ENCODE measurements at regions not wholly inside any gene's neighbourhood (a gene's known extent, or its start where the extent isn't known, plus 50 kb on each side); places are given as distances from the start of the nearest gene placed in this dataset.

GRCh38 chr17:72592967-72593325 is 472.1 kb downstream of the SOX9 start:
- 81% methylated on average over 7 of the region's 9 CpGs for WGBS (ENCODE audit: insufficient coverage)
- Histone ChIP-seq H3K4me3 (replicated peaks in 1 of 3; ENCODE audit: low read depth in 2 of 3, low read length in 3 of 3) (no peak overlapping the region), H3K27me3 (ENCODE audit: control insufficient read depth in 2 of 2, insufficient read depth in 2 of 2, low read length in 2 of 2) (peaks cover 32 to 64% of the 10 kb centered on the region in 2 donors), H3K27ac (ENCODE audit: low read depth in 1 of 2, low read length in 2 of 2) (no peak overlapping the region), H3K79me2 (ENCODE audit: insufficient read depth, low read length) (no peaks in the 10 kb centered on the region), H3K9me3 (replicated peaks in 1 of 2; ENCODE audit: control insufficient read depth in 1 of 2, insufficient read depth in 1 of 2, low read length in 2 of 2) (peaks cover 0 to 6% of the 10 kb centered on the region in 2 donors), H2AFZ (ENCODE audit: insufficient read depth, low read depth, low read length, poor library complexity, severe bottlenecking) (no peak overlapping the region), H3K4me1 (ENCODE audit: control insufficient read depth in 1 of 2, insufficient read depth in 2 of 2, low read length in 2 of 2) (peaks cover 10 to 14% of the 10 kb centered on the region in 2 donors), H3K9ac (ENCODE audit: insufficient read depth, low read length, poor library complexity, severe bottlenecking) (no peak overlapping the region), H3K36me3 (replicated peaks in 1 of 2; ENCODE audit: control insufficient read depth in 1 of 2, insufficient read depth in 2 of 2, low read length in 2 of 2) (no peaks in the 10 kb centered on the region), H3K4me2 (replicated peaks; ENCODE audit: extremely low read depth, low read length, poor library complexity, severe bottlenecking) (peak overlapping the region; percentile 72), H4K20me1 (ENCODE audit: insufficient read depth, low read length) (no peaks in the 10 kb centered on the region)
- no peak for TF ChIP-seq CTCF (IDR thresholded peaks at IDR 0.05)
- intact Hi-C loops (cut with micrococcal nuclease), result no loop called here
- peaks cover 0 to 4% of the 10 kb centered on the region in 2 donors for H3K36me3 Mint-ChIP-seq
- peaks cover 14% of the 10 kb centered on the region for H3K4me1 Mint-ChIP-seq
- peaks cover 0 to 11% (median 3%) of the 10 kb centered on the region in 7 donors for H3K9me3 Mint-ChIP-seq
- H3K27ac Mint-ChIP-seq, result no peak overlapping the region
- peaks cover 48 to 83% (median 79%) of the 10 kb centered on the region in 3 donors for H3K27me3 Mint-ChIP-seq (ENCODE audit: low read depth in 3 of 3)
- H3K4me3 Mint-ChIP-seq, result peak overlapping the region in 1 of 2 donors; percentile 49
- no peak for DNase-seq

GRCh38 chr17:72594248-72594647 is 473.4 kb downstream of the SOX9 start:
- H3K36me3 ChIP-seq (replicated peaks in 1 of 2; ENCODE audit: control insufficient read depth in 1 of 2, insufficient read depth in 2 of 2, low read length in 2 of 2), result no peaks in the 10 kb centered on the region
- no peak overlapping the region for H2AFZ ChIP-seq (ENCODE audit: insufficient read depth, low read depth, low read length, poor library complexity, severe bottlenecking)
- H3K4me1 Mint-ChIP-seq, result peaks cover 10% of the 10 kb centered on the region
- no peaks in the 10 kb centered on the region for H4K20me1 ChIP-seq (ENCODE audit: insufficient read depth, low read length)
- peaks cover 0 to 6% of the 10 kb centered on the region in 2 donors for H3K9me3 ChIP-seq (replicated peaks in 1 of 2; ENCODE audit: control insufficient read depth in 1 of 2, insufficient read depth in 1 of 2, low read length in 2 of 2)
- H3K9ac ChIP-seq (ENCODE audit: insufficient read depth, low read length, poor library complexity, severe bottlenecking), result no peak overlapping the region
- no peak overlapping the region for H3K27ac Mint-ChIP-seq
- H3K36me3 Mint-ChIP-seq, result peaks cover 0 to 4% of the 10 kb centered on the region in 2 donors
- no peak overlapping the region for H3K27ac ChIP-seq (ENCODE audit: low read depth in 1 of 2, low read length in 2 of 2)
- H3K27me3 Mint-ChIP-seq (ENCODE audit: low read depth in 3 of 3), result peaks cover 42 to 80% (median 68%) of the 10 kb centered on the region in 3 donors
- TF ChIP-seq CTCF (IDR thresholded peaks at IDR 0.05), result no peak
- H3K4me3 ChIP-seq (replicated peaks in 1 of 3; ENCODE audit: low read depth in 2 of 3, low read length in 3 of 3), result no peak overlapping the region
- WGBS (ENCODE audit: insufficient coverage), result 65% methylated on average over 8 of the region's 9 CpGs
- intact Hi-C loops (cut with micrococcal nuclease), result no loop called here
- peaks cover 10 to 14% of the 10 kb centered on the region in 2 donors for H3K4me1 ChIP-seq (ENCODE audit: control insufficient read depth in 1 of 2, insufficient read depth in 2 of 2, low read length in 2 of 2)
- no peak overlapping the region for H3K4me2 ChIP-seq (replicated peaks; ENCODE audit: extremely low read depth, low read length, poor library complexity, severe bottlenecking)
- no peaks in the 10 kb centered on the region for H3K79me2 ChIP-seq (ENCODE audit: insufficient read depth, low read length)
- H3K4me3 Mint-ChIP-seq, result peak overlapping the region in 1 of 2 donors; percentile 67
- no peak for DNase-seq
- H3K27me3 ChIP-seq (ENCODE audit: control insufficient read depth in 2 of 2, insufficient read depth in 2 of 2, low read length in 2 of 2), result peaks cover 32 to 56% of the 10 kb centered on the region in 2 donors
- H3K9me3 Mint-ChIP-seq, result peaks cover 0 to 11% (median 3%) of the 10 kb centered on the region in 7 donors
